MM.1S (cell line): ENCODE measurements at regions not wholly inside any gene's neighbourhood (a gene's known extent, or its start where the extent isn't known, plus 50 kb on each side); places are given as distances from the start of the nearest gene placed in this dataset.

Experiments used
- CTCF ChIP-seq: fragments of 300-600 bp; sonication (generic); IDR thresholded peaks from 2 replicates; pipeline ENCODE4 v1.5.1; 2016; ENCODE audit warnings: antibody characterized with exemption, low read length, mixed read lengths
- EZH2 ChIP-seq: fragments of 300-600 bp; sonication (generic); optimal IDR thresholded peaks from 2 replicates; pipeline ENCODE3; 2017; ENCODE audit warnings: low read depth, mild to moderate bottlenecking, antibody characterized with exemption, low read length, mixed read lengths
- EZH2phosphoT487 ChIP-seq: fragments of 300-600 bp; sonication (generic); IDR thresholded peaks from 2 replicates; pipeline ENCODE4 v1.6.1; 2018; ENCODE audit warnings: antibody characterized with exemption, low read length

DNA sequence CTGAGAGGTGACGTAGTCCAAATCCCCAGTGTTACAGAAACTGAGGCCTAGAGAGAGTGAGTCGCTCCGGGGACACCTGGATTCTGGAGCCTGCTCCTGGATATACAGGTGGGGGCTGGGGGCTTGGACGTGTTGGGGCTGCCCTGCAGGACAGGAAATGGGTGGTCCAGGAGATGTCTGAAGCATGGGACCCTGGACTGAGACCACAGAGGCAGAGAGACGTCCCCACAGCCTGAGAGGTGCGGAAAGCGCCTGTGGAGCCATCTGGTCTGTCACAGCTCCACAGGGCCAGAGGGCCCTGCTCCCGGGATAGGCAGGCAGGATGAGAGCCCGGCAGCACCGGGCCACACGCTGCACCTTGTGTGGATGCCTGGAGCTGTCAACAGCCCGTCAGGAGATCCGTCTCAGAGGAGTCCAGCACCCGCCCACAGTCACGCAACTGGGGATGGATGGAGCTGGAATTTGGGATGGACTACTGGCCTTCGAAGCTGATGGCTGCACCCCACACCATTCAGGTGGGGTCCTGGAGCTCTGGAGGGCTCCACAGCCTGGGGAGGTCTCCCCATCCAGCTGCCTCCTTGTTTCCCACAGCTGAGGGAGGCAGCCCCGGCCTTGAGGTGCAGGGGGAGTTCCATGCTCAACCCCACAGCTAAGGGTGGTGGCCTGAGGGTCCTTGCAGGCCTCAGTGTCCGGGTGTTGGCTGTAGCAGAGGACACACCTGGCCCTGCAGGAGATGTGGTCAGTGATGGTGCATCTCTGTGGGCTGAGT lies 303.0 kb downstream of the NDUFA10 start:
- TF ChIP-seq CTCF, result no peak
- no peak for TF ChIP-seq EZH2
- no peak for TF ChIP-seq EZH2phosphoT487
